WTC11 (cell line): ENCODE measurements at regions not wholly inside any gene's neighbourhood (a gene's known extent, or its start where the extent isn't known, plus 50 kb on each side); places are given as distances from the start of the nearest gene placed in this dataset.
"Not testable (repeated sequence)": the region's sequence is repeated elsewhere in the genome, so short reads cannot be mapped to it uniquely, and the experiment has no call there.

Experiments
- ATAC-seq: fragments of 200-7000 bp; cut with Tn5 transposase; 2 replicates; pipeline ENCODE4 v1.10.0; 2021; ENCODE audit warnings: mild to moderate bottlenecking, moderate library complexity
- CTCF ChIA-PET: fragments of 300-600 bp; sonication (Branson Sonifier 250); formaldehyde crosslinking; loops from one replicate; lab custom pipeline; 2021; ENCODE audit warnings: antibody characterized with exemption; lab: Charles Lee
- POLR2A ChIA-PET: fragments of 350-600 bp; sonication (Branson Sonifier 250); formaldehyde crosslinking; loops from one replicate; lab custom pipeline; 2021; ENCODE audit warnings: antibody characterized with exemption; lab: Charles Lee
- DNase-seq: peaks from one replicate; pipeline ENCODE4 v3.0.0; 2021; ENCODE audit warnings: low spot score
- H3K27ac Mint-ChIP-seq: 2 replicates; pipeline ENCODE4 v1.8.0; 2021; ENCODE audit warnings: mixed read lengths
- H3K27me3 Mint-ChIP-seq: 2 replicates; pipeline ENCODE4 v1.8.0; 2021; ENCODE audit warnings: low read depth, mild to moderate bottlenecking, moderate library complexity, mixed read lengths
- H3K36me3 Mint-ChIP-seq: 2 replicates; pipeline ENCODE4 v1.8.0; 2021; ENCODE audit warnings: mixed read lengths
- H3K4me1 Mint-ChIP-seq: 2 replicates; pipeline ENCODE4 v1.8.0; 2022; ENCODE audit warnings: mixed read lengths
- H3K4me3 Mint-ChIP-seq: 2 replicates; pipeline ENCODE4 v1.8.0; 2021; ENCODE audit warnings: mild to moderate bottlenecking, moderate library complexity, mixed read lengths
- H3K9me3 Mint-ChIP-seq: 2 replicates; pipeline ENCODE4 v1.8.0; 2021; ENCODE audit warnings: mixed read lengths
- ARID4B ChIP-seq: sonication (generic); formaldehyde crosslinking; IDR thresholded peaks from 2 replicates; pipeline ENCODE4 v1.8.0; 2023; ENCODE audit warnings: missing genetic modification reagents, mild to moderate bottlenecking, borderline replicate concordance
- E2F4 ChIP-seq: sonication (generic); formaldehyde crosslinking; IDR thresholded peaks from 2 replicates; pipeline ENCODE4 v1.8.1; 2022; ENCODE audit warnings: low read depth, mild to moderate bottlenecking, moderate library complexity, missing genetic modification reagents, borderline replicate concordance
- FOXK1 ChIP-seq: sonication (generic); formaldehyde crosslinking; IDR thresholded peaks from 2 replicates; pipeline ENCODE4 v1.8.0; 2022; ENCODE audit warnings: mild to moderate bottlenecking, moderate library complexity, missing genetic modification reagents
- FOXP4 ChIP-seq: sonication (generic); formaldehyde crosslinking; IDR thresholded peaks from 2 replicates; pipeline ENCODE4 v1.8.0; 2022; ENCODE audit warnings: mild to moderate bottlenecking, missing genetic modification reagents
- MYBL2 ChIP-seq: sonication (generic); formaldehyde crosslinking; IDR thresholded peaks from 2 replicates; pipeline ENCODE4 v1.8.1; 2023; ENCODE audit warnings: mild to moderate bottlenecking, moderate library complexity, missing genetic modification reagents
- NFE2L1 ChIP-seq: sonication (generic); formaldehyde crosslinking; IDR thresholded peaks from 2 replicates; pipeline ENCODE4 v1.8.1; 2023; ENCODE audit warnings: missing genetic modification reagents
- PREB ChIP-seq: sonication (generic); formaldehyde crosslinking; IDR thresholded peaks from 2 replicates; pipeline ENCODE4 v1.8.1; 2022; ENCODE audit warnings: mild to moderate bottlenecking, missing genetic modification reagents, moderate library complexity, borderline replicate concordance
- SMAD4 ChIP-seq: sonication (generic); formaldehyde crosslinking; IDR thresholded peaks from 2 replicates; pipeline ENCODE4 v1.8.0; 2022; ENCODE audit warnings: mild to moderate bottlenecking, missing genetic modification reagents
- SP1 ChIP-seq: sonication (generic); formaldehyde crosslinking; conservative IDR thresholded peaks from 2 replicates; pipeline ENCODE4 v1.8.1; 2022; ENCODE audit warnings: missing genetic modification reagents
- TEAD1 ChIP-seq: sonication (generic); formaldehyde crosslinking; IDR thresholded peaks from 2 replicates; pipeline ENCODE4 v1.8.0; 2022; ENCODE audit warnings: mild to moderate bottlenecking, missing genetic modification reagents
- TEAD4 ChIP-seq: sonication (generic); formaldehyde crosslinking; IDR thresholded peaks from 2 replicates; pipeline ENCODE4 v1.8.0; 2022; ENCODE audit warnings: mild to moderate bottlenecking, missing genetic modification reagents
- TP53 ChIP-seq: sonication (generic); formaldehyde crosslinking; IDR thresholded peaks from 2 replicates; pipeline ENCODE4 v1.8.1; 2023; ENCODE audit warnings: mild to moderate bottlenecking, missing genetic modification reagents
- USF2 ChIP-seq: sonication (generic); formaldehyde crosslinking; IDR thresholded peaks from 2 replicates; pipeline ENCODE4 v1.8.1; 2023; ENCODE audit warnings: mild to moderate bottlenecking, missing genetic modification reagents, moderate library complexity
- ZBTB43 ChIP-seq: sonication (generic); formaldehyde crosslinking; IDR thresholded peaks from 2 replicates; pipeline ENCODE4 v1.8.1; 2023; ENCODE audit warnings: mild to moderate bottlenecking, missing genetic modification reagents
- ZNF263 ChIP-seq: sonication (generic); formaldehyde crosslinking; IDR thresholded peaks from 2 replicates; pipeline ENCODE4 v1.8.1; 2022; ENCODE audit warnings: low read depth, mild to moderate bottlenecking, moderate library complexity, missing genetic modification reagents
- ZNF423 ChIP-seq: fragments of 250-450 bp; sonication (Bioruptor Pico); IDR thresholded peaks from 2 replicates; pipeline ENCODE4 v2.1.2; 2022; ENCODE audit warnings: mild to moderate bottlenecking, moderate library complexity

- TF ChIP-seq ARID4B (no peak), NFE2L1 (CRISPR knock-in tag) (no peak), MYBL2 (CRISPR knock-in tag) (no peak), ZNF263 (CRISPR knock-in tag) (no peak)
- TF ChIP-seq, all 79 proteins: peak for 0
These were observed 279.2 kb upstream of the NREP start (continued) for GRCh38 chr5:112036206-112036605.

- no peak overlapping the region for H3K4me3 Mint-ChIP-seq
- no peaks in the 10 kb centered on the region for H3K27me3 Mint-ChIP-seq
- ChIA-PET POLR2A (no interaction called here), CTCF (no interaction called here)
- H3K27ac Mint-ChIP-seq, result no peak overlapping the region
- 0 out of 2 replicates have a peak, but pooled peaks cover 4% of the 10 kb centered on the region for H3K9me3 Mint-ChIP-seq
- H3K4me1 Mint-ChIP-seq, result no peaks in the 10 kb centered on the region
- TF ChIP-seq FOXP4 (CRISPR knock-in tag) (no peak), TEAD1 (CRISPR knock-in tag) (no peak), E2F4 (CRISPR knock-in tag) (no peak), FOXK1 (CRISPR knock-in tag) (no peak), ZBTB43 (CRISPR knock-in tag) (no peak), SP1 (no peak), ZNF423 (no peak), USF2 (CRISPR knock-in tag) (no peak), SMAD4 (no peak), TEAD4 (CRISPR knock-in tag) (no peak), PREB (CRISPR knock-in tag) (no peak), TP53 (CRISPR knock-in tag) (no peak), MYBL2 (CRISPR knock-in tag) (no peak)
- no peak for DNase-seq
- no peaks in the 10 kb centered on the region for H3K36me3 Mint-ChIP-seq
- no peak for ATAC-seq
These were observed 277.5 kb upstream of the NREP start for GRCh38 chr5:112034421-112034979.

- H3K4me3 Mint-ChIP-seq, H3K4me1 Mint-ChIP-seq, POLR2A ChIA-PET, CTCF ChIA-PET, ATAC-seq, H3K27me3 Mint-ChIP-seq, DNase-seq, H3K9me3 Mint-ChIP-seq, H3K36me3 Mint-ChIP-seq, H3K27ac Mint-ChIP-seq: not testable (repeated sequence)
These were observed 269.9 kb upstream of the NREP start for GRCh38 chr5:112026879-112027278.
